Jurkat, Clone E6-1 (cell line): ENCODE measurements at regions not wholly inside any gene's neighbourhood (a gene's known extent, or its start where the extent isn't known, plus 50 kb on each side); places are given as distances from the start of the nearest gene placed in this dataset.

Source experiments
- DNase-seq: peaks from one replicate; pipeline ENCODE4 v3.0.0-alpha.2; 2011; ENCODE audit warnings: low read depth, low spot score
- H3K4me3 ChIP-seq: 2 replicates; pipeline ENCODE4 v1.5.1; 2011; ENCODE audit warnings: mild to moderate bottlenecking, low read length, control low read depth, moderate library complexity

DNA sequence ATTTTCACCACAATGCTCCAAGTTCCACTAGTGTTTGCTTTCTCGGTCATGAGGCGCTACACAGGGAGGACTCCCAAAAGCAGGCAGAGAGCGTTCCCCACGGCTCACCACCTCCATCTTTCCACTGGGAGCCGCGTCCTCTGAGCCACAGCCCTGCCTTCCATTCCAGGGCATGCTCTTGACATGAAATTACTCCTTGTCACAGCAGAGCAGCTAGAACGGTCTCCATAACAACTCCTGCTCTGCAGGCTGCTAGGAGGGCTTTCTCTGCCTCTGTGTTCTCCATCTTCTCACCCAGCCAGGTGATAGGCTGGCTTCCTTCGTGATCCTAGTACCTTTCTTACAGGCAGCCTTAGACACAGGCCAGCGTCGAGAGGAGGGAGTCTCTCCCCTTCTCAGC, 171.8 kb upstream of the UBL3 start:
- no peak for DNase-seq
- no peak overlapping the region for H3K4me3 ChIP-seq

DNA sequence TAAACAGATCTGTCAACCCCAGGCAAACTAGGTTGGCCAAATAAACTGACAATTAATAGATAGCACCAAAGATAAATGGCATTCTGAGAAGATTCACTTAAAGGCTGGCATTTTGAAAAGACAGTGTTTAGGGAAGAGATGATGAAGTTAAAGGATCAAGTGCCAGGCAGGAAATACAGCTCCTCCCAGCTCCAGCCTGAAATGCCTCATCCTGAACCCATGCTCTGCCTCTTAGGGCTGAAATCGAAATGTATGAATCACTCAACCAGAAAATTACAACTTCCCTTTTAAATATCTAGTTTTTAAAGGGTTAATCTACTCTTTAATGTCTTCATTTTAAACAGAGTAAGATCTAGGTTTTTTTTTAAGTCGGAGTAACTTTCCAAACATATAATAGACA, 171.2 kb upstream of the UBL3 start:
- no peak for DNase-seq
- H3K4me3 ChIP-seq, result no peak overlapping the region

DNA sequence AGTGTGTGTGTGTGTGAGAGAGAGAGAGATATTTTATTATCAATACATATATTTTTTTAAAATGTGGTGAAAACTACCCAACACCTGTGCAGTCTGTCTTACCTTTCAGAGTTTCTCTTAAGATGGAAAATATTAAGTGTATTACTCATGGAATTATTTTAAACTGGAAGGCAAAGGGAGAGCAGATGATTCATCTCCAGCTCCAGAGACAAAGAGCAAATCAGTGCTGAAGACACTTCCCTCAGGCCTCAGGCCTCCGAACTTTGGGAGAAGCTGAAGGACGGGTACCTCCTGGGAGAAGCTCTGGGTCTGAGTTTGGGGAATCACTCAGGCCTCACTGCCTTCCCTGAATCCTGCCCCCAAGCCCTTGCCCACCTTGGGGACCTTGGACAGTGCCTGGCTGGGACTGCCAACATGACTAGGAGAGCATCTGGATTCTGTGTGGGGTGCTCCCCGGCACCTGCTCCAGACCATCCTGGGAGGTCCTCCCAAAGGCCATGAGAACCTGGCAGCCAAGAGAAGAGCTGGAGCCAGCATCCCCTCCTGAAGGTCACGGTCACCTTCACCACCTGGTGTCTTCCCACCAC, 170.4 kb upstream of the UBL3 start:
- no peak overlapping the region for H3K4me3 ChIP-seq
- no peak for DNase-seq

DNA sequence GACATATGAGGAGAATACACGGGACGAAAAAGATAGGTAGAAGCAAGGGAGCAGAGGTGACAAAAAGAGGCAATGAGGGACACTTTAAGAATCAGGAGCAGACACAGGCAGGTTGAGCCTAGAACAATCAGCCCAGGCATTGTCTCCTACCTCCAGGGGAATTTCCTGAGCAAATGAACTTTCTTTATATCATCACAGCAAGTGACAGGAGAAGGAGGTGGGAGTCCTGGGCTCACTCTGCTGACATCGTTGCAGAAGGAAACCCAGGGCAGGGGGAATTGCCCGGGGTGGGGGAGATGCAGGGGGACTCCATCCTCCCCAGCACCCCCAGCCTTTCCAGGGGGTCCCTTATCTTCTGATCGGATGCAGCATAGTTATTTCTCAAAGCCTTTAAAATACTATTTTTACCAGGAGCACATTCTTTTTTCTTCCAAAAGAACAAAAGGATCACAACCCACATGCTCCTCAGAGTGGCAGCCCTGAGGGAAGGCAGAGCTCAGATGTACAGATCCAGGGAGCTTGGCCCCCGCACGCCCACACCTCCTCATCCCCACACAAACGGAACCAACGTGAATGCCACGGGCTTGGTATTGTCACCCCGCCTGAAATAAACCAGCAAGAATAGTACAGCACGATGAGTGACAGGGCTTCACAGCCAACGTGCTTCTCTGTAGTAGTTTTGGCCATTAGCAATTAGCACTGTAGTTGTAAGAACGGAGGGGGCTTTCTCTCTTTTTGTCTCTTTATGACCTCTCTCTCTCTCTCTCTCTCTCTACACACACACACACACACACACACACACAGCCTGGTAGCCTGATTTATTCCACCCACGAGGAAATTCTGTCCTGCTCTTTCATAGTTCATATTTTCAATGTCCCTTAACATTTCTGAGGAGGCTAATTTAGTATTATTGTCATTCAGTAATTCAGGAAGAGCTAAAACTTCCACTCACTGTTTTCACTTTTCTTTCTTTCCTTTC, 169.5 kb upstream of the UBL3 start:
- DNase-seq, result no peak
- H3K4me3 ChIP-seq, result no peak overlapping the region

DNA sequence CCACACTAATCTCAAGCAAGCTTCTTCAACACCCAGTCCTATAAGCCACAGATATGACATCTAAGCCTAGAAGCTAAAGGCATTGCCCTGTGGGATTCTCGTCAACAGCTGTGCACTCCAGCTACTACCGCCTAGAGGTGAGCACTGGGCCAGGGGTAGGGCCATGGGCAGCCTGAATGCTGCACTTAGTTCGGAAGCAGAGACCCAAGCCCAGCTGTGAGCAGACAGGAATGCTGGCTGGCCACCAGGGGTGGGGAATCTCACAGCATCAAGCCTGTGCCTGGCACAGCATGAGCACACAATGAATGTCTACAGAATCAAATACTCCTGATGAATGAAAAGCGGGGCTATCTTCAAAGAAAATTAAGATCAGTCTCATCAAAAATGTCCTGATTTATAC, 167.5 kb upstream of the UBL3 start:
- DNase-seq, result no peak
- no peak overlapping the region for H3K4me3 ChIP-seq

DNA sequence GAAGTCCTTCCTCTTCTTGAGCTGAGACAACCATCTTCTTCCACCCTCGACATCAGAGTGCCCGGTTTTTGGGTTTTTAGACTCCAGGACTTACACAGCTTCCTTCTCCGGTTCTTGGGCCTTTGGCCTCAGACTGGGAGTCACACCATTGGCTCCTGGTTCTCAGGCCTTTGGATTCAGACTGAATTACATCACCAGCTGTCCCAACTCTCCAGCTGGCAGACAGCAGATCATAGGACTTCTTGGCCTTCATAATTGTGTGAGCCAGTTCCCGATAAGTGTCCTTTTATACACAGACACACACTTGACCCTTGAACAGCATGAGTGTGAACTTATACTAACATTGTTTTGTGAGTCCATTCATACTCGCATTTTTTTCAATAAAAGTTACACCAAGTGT, 166.0 kb upstream of the UBL3 start:
- no peak for DNase-seq
- no peak overlapping the region for H3K4me3 ChIP-seq

DNA sequence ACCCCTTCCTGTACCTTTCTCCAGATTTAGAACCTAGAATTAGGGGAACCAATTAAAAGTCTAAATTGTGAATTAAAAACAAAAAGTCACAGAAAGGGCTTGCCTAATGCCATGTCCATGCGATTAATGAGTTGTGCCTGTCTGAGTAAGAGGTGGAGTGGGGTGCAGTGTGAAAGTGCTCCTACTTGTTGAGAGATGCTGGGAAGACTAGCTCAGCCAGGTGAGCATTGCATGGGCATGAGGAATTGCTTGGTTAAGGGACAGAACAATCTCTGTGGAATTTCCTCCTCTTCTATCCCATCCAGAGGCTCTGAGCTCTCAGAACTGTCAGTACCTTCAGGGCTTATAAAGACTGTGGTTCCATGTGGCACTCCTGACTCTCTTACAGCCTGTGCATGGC, 159.0 kb upstream of the UBL3 start:
- DNase-seq, result no peak
- no peak overlapping the region for H3K4me3 ChIP-seq

DNA sequence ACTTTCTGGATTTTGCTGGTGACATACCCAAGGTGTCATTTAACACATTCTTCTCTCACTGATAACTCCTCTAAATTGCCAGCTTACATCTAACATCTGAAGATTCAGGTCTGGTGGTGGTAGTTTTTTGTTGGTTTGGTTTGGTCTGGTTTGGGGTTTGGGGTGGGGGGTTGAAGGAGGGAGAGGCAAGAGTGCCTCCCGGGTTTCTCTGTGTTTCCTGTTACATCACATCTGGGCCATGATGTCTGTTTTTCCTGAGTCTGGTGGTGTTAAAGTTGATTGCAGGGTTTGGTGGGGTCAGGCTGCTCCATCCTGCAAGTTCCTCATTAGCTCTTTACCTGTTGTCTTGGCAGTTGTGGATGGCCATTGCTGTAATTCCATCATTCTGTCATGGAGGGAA, 155.8 kb upstream of the UBL3 start:
- no peak overlapping the region for H3K4me3 ChIP-seq
- peak; percentile 54 for DNase-seq

DNA sequence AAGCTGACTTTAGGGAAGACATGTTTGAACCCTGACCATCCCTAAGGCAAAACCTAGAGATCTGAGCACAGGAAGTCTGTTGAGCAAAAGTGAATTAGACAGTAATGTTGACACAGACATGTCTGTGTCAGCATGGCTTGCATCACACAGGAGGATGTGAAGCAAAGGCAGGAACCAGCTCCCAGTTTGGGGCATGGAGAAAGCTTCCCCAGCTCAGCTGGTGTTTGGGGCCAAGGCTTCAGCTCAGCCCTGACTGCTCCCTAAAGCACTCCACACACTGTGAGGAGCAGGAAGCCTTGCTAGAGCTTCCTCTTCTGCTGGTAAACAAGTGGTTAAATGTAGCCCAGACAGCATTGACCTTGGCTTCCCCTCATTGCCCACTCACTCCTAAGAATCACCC, 153.8 kb upstream of the UBL3 start:
- no peak for DNase-seq
- no peak overlapping the region for H3K4me3 ChIP-seq

DNA sequence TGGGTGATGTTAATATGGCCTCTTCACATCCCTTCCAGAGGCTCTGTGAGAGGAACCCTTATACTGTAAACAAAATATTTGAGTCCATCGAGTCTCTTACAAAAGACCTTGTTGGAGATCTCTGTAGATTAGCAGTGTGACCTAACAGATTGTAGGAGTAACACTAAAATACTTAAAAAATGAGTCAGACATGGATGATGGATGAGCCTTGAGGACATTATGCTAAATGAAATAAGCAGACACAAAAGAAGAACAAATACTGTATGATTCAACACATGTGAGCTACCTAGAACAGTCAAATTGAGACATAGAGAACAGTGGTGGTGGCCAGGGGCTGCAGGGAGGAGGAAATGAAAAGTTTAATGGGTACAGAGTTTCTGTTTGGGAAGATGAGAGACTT, 152.2 kb upstream of the UBL3 start:
- DNase-seq, result no peak

DNA sequence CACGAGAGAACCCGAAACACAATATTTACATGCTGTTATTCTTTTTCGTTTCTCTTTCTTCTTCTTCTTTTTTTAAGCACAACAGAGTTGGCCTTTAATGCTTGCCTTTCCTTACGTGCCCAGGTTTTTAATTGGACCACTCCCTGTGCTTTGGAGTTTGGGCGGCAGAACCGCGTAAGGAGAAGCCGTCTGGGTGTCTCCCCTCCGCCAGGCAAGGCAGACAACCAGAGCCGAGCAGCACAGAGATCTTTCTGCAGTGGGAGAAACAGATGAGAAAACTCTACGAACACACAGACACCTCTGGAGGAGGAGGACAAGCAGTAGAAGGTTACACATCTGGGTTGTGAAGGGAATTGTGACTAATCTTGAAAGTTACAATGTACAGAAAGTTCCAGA, 150.0 kb upstream of the UBL3 start:
- DNase-seq, result no peak
- H3K4me3 ChIP-seq, result no peak overlapping the region

More for the DNA sequence above, 152.2 kb upstream of the UBL3 start:
- no peak overlapping the region for H3K4me3 ChIP-seq

DNA sequence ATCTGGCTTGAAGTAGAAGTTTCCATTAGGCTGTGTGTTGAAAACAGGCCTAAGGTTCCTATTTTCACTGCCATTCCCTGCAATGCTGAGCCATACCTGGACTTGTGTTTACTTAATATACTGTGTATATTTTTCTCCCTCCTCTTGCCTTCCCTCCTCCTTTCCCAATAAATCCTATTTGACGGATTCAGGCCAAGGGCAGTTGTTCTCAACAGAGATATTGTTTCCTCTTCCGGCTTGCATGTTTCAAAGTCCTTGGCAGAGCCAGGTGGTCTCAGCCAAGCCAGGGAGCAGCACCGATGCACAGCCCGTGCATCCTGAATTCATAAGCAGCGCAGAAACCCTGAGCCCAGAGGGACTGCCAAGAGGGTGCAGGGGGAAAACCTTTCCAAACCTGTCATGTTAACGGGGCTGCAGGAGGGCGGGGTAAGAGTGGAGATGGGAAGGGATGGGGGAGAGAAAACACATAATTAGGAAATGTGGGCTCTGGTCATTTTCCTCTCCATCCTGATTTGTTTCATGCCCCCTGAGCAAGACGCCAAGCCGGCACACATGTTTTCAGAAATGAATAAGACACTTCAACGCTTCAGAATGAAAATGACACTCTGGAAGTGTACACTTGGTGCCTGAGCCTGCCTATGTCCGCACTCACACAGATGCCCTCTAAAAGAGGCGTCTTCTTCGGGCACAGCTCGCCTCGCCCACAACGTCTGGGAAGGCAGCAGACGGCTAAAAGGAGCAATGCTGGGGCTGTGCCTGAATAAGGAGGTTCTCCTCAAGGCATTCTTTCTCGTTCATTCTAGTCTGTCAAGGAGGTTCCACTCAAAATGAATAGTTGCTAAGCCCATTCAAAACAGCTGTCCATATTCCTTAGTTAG, 149.3 kb upstream of the UBL3 start:
- no peak for DNase-seq
- H3K4me3 ChIP-seq, result no peak overlapping the region

DNA sequence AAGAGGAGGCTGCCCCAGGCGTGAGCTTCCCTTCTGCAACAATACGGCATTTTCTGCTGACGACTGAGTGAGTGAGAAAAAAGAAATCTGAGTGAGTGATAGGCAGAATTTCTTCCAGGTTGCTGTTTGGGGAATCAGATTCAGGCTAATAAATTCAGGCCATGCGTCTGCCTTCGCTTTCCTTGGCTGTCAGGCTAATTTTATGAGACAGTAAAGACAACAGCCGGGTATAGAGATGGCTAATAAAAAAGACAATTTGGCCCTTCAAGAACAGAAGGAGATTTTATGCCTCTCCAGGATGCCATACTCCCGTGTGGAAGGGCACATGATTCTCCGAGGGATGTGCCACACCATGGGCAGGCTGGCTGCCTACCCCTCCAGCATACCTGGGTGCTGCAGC, 145.9 kb upstream of the UBL3 start:
- no peak for DNase-seq
- no peak overlapping the region for H3K4me3 ChIP-seq

DNA sequence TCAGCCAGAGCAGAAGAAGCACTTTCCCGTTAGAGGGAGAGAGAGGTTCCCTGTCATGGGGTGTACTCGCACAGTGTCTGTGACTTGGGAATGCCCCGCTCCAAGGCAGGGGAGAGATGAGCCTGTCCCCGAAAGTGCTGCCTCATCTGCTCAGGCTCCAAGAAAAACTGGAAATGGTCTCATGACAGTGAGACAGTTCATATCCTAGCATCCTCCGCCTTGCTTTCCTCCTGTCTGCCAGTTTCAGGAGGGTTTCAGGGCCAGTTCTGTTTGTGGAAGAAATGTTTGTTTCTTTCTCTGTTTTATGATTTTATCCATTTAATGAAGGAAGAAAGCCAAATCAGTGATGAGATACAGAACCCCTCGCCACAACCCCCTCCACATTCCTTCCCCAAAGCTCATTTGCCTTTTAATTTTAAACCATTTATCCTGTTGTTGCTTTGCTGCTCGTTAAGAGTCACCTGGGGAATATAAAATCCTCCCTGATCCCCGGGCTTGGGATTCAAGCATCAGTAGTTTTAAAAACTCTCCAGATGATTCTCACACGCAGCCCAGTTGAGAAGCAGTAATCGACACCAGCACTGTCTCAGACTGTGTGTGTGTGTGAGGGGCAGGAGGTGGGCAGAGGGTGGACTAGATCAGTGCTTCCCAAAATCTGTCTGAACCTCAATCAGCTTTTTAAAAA, 144.6 kb upstream of the UBL3 start:
- no peak overlapping the region for H3K4me3 ChIP-seq
- no peak for DNase-seq

DNA sequence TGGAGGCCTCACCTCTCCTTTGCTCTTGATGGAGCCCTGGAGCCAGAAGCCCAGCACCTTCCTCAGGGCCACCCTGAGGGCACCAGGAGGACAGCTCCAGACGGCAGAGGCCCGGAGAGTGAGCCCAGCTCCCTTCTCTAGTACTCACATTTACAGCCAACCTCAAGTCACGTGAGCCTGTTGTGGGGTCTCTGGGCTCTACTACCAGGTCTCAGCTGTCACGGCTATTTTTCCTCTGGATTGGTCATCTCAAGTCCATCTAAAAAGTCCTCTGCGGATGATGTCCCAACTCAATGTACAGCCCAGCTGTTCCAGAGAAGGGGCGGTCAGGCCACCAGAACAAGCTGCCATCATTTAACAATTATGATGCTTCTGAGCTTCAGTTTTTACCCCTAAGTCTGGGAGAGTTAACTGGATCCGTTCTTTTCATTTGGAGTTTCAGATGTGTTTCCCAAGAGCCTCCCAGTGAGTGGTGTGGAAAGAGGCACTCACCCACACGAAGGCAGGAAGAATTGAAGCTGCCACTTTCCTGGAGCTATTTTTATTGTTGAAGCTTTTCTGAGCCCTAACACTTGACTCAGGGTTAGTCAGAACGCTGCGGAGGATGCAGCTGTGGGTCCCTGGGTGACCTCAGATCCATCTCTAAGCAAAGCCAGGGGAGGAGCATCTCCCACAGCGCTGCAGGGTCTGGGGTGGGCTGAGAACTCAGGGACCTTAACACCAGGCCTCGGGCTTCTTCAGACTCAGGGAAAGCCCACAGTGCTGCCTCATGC, 143.5 kb upstream of the UBL3 start:
- no peak overlapping the region for H3K4me3 ChIP-seq
- DNase-seq, result no peak

DNA sequence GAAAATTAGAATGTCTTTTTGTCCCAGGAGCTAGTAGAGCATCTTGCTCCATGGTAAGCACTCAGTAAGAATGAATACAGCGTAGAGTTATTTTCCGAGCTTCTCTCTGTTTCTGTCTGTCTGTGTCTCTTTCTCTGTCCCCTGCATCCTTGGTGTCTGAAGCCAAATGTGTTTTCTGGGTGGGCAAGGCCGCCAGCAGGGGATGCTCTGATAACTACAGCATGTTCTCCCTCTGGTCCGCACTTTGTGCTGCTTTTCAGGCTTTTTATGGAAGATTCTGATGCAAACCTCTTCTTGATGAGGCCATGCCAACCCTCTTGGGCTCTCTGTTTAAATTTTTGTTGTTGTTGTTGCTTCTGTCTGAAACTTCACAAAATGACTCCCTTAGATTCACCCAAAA, 142.8 kb upstream of the UBL3 start:
- no peak overlapping the region for H3K4me3 ChIP-seq
- DNase-seq, result no peak

DNA sequence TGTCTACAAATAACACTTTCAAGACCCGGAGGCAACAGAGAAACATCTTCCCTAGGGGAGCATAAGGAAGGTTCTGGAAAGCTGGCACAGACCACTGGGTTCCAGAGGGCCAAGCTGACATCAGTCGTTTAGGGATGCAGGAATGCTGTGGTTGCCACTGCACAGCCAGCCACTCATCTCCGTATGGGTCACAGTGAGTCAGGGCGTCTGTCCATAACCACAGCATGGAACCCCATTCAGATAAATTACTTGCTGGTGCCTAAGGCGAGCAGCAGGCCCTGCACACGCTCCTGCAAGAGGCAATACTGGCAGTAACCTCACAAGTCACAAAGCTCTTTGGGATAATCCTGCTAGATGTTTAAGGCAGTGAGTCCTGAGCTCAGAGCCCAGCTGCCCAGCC, 140.9 kb upstream of the UBL3 start:
- DNase-seq, result no peak
- H3K4me3 ChIP-seq, result no peak overlapping the region

DNA sequence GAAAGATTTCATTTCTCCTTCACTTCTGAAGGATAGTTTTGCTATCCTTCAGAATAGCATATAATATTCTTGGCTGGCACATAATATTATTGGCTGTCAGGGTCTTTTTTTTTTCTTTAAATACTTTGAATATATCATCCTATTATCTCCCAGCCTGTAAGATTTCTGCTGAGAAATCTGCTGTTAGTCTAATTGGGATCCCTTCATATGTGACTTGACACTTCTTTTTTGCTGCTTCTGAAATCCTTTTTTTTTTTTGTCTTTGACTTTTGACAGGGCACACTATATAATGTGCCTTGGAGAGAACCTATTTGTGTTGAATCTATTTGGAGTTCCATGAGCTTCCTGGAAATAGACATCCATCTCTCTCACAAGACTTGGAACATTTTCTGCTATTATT, 136.9 kb upstream of the UBL3 start:
- no peak overlapping the region for H3K4me3 ChIP-seq
- DNase-seq, result no peak

DNA sequence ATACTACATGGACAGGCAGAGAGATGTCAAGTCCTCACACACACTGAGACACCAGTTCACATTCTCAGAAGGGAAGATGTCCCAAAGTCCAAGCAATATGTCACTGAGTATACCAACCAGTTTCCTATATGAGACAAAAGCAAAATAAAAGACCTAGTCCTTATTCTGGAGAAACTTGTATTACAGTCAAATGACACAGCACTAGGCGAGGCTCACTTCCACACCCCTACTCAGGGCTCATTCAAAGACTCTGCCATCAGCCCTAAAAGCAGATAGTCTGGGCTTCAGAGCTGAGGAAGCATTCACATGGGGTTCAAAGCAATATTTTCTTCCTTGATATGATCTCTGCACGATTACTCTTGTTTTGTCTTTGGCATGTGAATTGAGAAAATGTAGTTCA, 129.9 kb upstream of the UBL3 start:
- no peak for DNase-seq
- H3K4me3 ChIP-seq, result no peak overlapping the region
